ENCODE measurements at regions not wholly inside any gene's neighbourhood (a gene's known extent, or its start where the extent isn't known, plus 50 kb on each side); places are given as distances from the start of the nearest gene placed in this dataset.

DNA sequence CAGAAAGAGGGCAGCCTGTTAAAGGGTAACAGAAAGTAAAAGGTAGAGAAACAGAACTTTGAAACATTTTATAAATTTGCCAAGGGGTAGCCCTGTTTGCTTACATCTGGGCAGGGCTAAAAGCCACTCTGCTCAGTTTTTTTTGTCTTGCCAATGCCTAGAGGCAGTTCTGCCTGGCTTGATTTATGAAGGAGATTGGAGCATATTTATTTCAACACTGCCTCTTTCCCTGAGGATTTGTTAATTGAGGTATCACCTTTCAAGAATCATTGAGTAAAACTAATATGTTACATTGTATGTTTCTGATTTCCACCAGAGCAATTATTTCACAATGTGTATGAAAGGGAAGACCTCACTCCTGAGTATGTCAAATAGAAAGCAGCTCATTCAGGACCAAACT lies 160.8 kb downstream of the GXYLT1 start:
- H3K27me3 ChIP-seq (ENCODE audit: control insufficient read depth, insufficient read depth, low read length): no peaks in the 10 kb centered on the region
- DNase-seq (ENCODE audit: low read depth, low spot score): no peak

DNA sequence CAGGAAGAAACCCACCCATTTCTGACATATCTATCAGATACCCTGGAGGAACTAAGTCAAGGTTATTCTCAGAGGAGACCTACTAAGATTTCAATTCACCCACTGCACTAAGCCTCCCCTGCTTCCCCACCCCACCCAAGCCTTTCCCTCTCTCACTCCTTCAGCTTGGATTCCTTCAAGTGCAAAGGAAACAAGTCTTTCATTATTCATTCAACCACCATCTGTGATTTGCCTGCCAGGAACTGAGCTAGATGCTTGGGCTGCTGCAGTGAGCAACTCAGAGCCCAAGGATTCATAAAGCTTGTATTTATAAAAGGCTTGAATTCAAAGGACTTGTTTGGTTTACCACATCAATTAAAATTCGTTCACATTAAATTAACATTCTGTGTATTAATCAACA lies 161.3 kb downstream of the GXYLT1 start:
- Histone ChIP-seq H3K36me3 (ENCODE audit: control insufficient read depth, insufficient read depth, low read length) (no peaks in the 10 kb centered on the region), H3K4me1 (ENCODE audit: control insufficient read depth, insufficient read depth, low read length) (no peaks in the 10 kb centered on the region), H3K9me3 (ENCODE audit: control insufficient read depth, insufficient read depth, low read length) (no peaks in the 10 kb centered on the region), H3K27me3 (ENCODE audit: control insufficient read depth, insufficient read depth, low read length) (no peaks in the 10 kb centered on the region), H3K27ac (ENCODE audit: low read length) (no peak overlapping the region), H3K4me3 (ENCODE audit: low read length) (no peak overlapping the region)
- WGBS (ENCODE audit: insufficient coverage, insufficient read length): no CpG with 5 or more reads among the region's 1 CpG
- DNase-seq (ENCODE audit: low read depth, low spot score): no peak

More for the DNA sequence above, 160.8 kb downstream of the GXYLT1 start:
- Histone ChIP-seq H3K9me3 (ENCODE audit: control insufficient read depth, insufficient read depth, low read length) (no peaks in the 10 kb centered on the region), H3K36me3 (ENCODE audit: control insufficient read depth, insufficient read depth, low read length) (no peaks in the 10 kb centered on the region), H3K4me3 (ENCODE audit: low read length) (no peak overlapping the region), H3K4me1 (ENCODE audit: control insufficient read depth, insufficient read depth, low read length) (no peaks in the 10 kb centered on the region), H3K27ac (ENCODE audit: low read length) (no peak overlapping the region)

- H3K27ac ChIP-seq (ENCODE audit: low read length): no peak overlapping the region
- WGBS (ENCODE audit: insufficient coverage, insufficient read length): no CpG with 5 or more reads among the region's 1 CpG
- H3K27me3 ChIP-seq (ENCODE audit: control insufficient read depth, insufficient read depth, low read length): no peaks in the 10 kb centered on the region
- no peaks in the 10 kb centered on the region for H3K9me3 ChIP-seq (ENCODE audit: control insufficient read depth, insufficient read depth, low read length)
- no peak overlapping the region for H3K4me3 ChIP-seq (ENCODE audit: low read length)
- DNase-seq (ENCODE audit: low read depth, low spot score): no peak
- H3K4me1 ChIP-seq (ENCODE audit: control insufficient read depth, insufficient read depth, low read length): no peaks in the 10 kb centered on the region
- H3K36me3 ChIP-seq (ENCODE audit: control insufficient read depth, insufficient read depth, low read length): no peaks in the 10 kb centered on the region
Measured at GRCh38 chr12:41981758-41982157, 162.9 kb downstream of the GXYLT1 start.

- H3K9me3 ChIP-seq (ENCODE audit: control insufficient read depth, insufficient read depth, low read length): no peaks in the 10 kb centered on the region
- no peaks in the 10 kb centered on the region for H3K36me3 ChIP-seq (ENCODE audit: control insufficient read depth, insufficient read depth, low read length)
- no peak overlapping the region for H3K27ac ChIP-seq (ENCODE audit: low read length)
- no peak overlapping the region for H3K4me3 ChIP-seq (ENCODE audit: low read length)
- H3K4me1 ChIP-seq (ENCODE audit: control insufficient read depth, insufficient read depth, low read length): no peaks in the 10 kb centered on the region
- no CpG with 5 or more reads among the region's 2 CpGs for WGBS (ENCODE audit: insufficient coverage, insufficient read length)
- no peaks in the 10 kb centered on the region for H3K27me3 ChIP-seq (ENCODE audit: control insufficient read depth, insufficient read depth, low read length)
- no peak for DNase-seq (ENCODE audit: low read depth, low spot score)
Measured at GRCh38 chr12:41981013-41981412, 163.7 kb downstream of the GXYLT1 start.

GRCh38 chr12:41980390-41980789 lies 164.3 kb downstream of the GXYLT1 start:
- no peaks in the 10 kb centered on the region for H3K27me3 ChIP-seq (ENCODE audit: control insufficient read depth, insufficient read depth, low read length)
- WGBS (ENCODE audit: insufficient coverage, insufficient read length): no CpG with 5 or more reads among the region's 1 CpG

DNA sequence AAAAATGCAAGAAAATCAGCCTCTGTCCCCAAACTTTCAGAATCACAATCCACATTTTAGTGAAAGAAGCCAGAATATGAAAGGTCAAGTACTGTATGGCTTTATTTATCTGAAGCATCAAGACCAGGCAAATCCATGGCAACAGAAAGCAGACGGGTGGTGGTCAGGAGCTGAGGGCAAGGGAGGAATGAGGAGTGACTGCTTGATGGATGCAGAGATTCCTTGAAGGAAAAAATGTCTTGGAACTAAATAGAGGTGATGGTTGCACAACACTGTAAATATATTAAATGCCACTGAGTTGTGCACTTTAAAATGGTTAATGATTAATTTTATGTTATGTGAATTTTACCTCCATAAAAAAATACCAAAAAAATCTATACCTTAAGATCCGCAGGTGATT lies 165.1 kb downstream of the GXYLT1 start:
- no peak overlapping the region for H3K4me3 ChIP-seq (ENCODE audit: low read length)
- no CpG with 5 or more reads among the region's 2 CpGs for WGBS (ENCODE audit: insufficient coverage, insufficient read length)

More at GRCh38 chr12:41980390-41980789, 164.3 kb downstream of the GXYLT1 start:
- no peak for DNase-seq (ENCODE audit: low read depth, low spot score)
- no peaks in the 10 kb centered on the region for H3K9me3 ChIP-seq (ENCODE audit: control insufficient read depth, insufficient read depth, low read length)
- no peak overlapping the region for H3K27ac ChIP-seq (ENCODE audit: low read length)
- H3K36me3 ChIP-seq (ENCODE audit: control insufficient read depth, insufficient read depth, low read length): no peaks in the 10 kb centered on the region
- H3K4me3 ChIP-seq (ENCODE audit: low read length): no peak overlapping the region
- no peaks in the 10 kb centered on the region for H3K4me1 ChIP-seq (ENCODE audit: control insufficient read depth, insufficient read depth, low read length)

DNA sequence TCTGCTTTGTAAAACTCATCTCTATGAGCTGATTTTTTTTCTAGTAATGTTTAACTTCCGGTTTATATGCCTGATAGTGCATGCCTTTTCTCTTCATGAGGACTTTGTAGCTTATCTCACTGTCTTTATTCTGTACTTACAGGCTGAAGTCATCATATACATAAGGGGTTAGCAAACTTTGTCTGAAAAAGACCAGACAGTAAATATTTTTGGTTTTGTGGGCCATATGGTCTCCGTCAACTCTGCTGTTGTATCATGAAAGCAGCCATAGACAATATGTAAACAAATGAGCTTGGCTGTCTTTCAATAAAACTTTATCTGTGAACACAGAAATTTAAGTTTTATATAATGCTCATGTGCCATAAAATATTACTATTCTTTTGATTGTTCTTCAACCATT lies 172.1 kb downstream of the GXYLT1 start:
- no peaks in the 10 kb centered on the region for H3K36me3 ChIP-seq (ENCODE audit: control insufficient read depth, insufficient read depth, low read length)
- no CpG with 5 or more reads among the region's 2 CpGs for WGBS (ENCODE audit: insufficient coverage, insufficient read length)
- no peaks in the 10 kb centered on the region for H3K27me3 ChIP-seq (ENCODE audit: control insufficient read depth, insufficient read depth, low read length)
- H3K9me3 ChIP-seq (ENCODE audit: control insufficient read depth, insufficient read depth, low read length): no peaks in the 10 kb centered on the region
- 0 out of 2 replicates have a peak, but pooled peaks cover 1% of the 10 kb centered on the region for H3K4me1 ChIP-seq (ENCODE audit: control insufficient read depth, insufficient read depth, low read length)
- DNase-seq (ENCODE audit: low read depth, low spot score): no peak
- no peak overlapping the region for H3K27ac ChIP-seq (ENCODE audit: low read length)
- no peak overlapping the region for H3K4me3 ChIP-seq (ENCODE audit: low read length)

More for the DNA sequence above, 165.1 kb downstream of the GXYLT1 start:
- DNase-seq (ENCODE audit: low read depth, low spot score): no peak
- Histone ChIP-seq H3K9me3 (ENCODE audit: control insufficient read depth, insufficient read depth, low read length) (no peaks in the 10 kb centered on the region), H3K36me3 (ENCODE audit: control insufficient read depth, insufficient read depth, low read length) (no peaks in the 10 kb centered on the region), H3K27me3 (ENCODE audit: control insufficient read depth, insufficient read depth, low read length) (no peaks in the 10 kb centered on the region), H3K27ac (ENCODE audit: low read length) (no peak overlapping the region), H3K4me1 (ENCODE audit: control insufficient read depth, insufficient read depth, low read length) (no peaks in the 10 kb centered on the region)

DNA sequence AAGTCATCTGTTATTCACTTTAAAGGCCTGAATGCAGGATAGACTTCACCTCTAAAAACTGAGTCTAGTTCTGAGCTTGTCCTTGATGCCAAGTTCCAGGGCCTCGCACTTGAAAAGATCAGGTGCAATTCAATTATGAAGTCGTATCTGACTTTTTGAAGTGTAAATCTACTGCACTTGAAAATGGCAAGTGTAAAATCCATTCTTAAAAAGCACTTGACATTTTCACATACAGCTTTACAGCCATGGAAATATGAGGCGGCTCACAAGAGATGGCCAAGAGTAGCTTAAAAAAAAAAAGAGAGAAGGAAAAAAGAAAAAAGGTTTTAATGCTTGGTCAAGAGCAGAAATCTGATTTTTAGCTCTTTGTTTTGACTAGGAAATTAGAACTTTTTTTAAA lies 172.5 kb downstream of the GXYLT1 start:
- 0 out of 2 replicates have a peak, but pooled peaks cover 1% of the 10 kb centered on the region for H3K4me1 ChIP-seq (ENCODE audit: control insufficient read depth, insufficient read depth, low read length)
- H3K27ac ChIP-seq (ENCODE audit: low read length): no peak overlapping the region
- H3K9me3 ChIP-seq (ENCODE audit: control insufficient read depth, insufficient read depth, low read length): no peaks in the 10 kb centered on the region
- no peak overlapping the region for H3K4me3 ChIP-seq (ENCODE audit: low read length)
- no peaks in the 10 kb centered on the region for H3K27me3 ChIP-seq (ENCODE audit: control insufficient read depth, insufficient read depth, low read length)
- no peak for DNase-seq (ENCODE audit: low read depth, low spot score)
- WGBS (ENCODE audit: insufficient coverage, insufficient read length): no CpG with 5 or more reads among the region's 3 CpGs
- H3K36me3 ChIP-seq (ENCODE audit: control insufficient read depth, insufficient read depth, low read length): no peaks in the 10 kb centered on the region

- Histone ChIP-seq H3K27me3 (ENCODE audit: control insufficient read depth, insufficient read depth, low read length) (no peaks in the 10 kb centered on the region), H3K9me3 (ENCODE audit: control insufficient read depth, insufficient read depth, low read length) (no peaks in the 10 kb centered on the region), H3K4me1 (ENCODE audit: control insufficient read depth, insufficient read depth, low read length) (0 out of 2 replicates have a peak, but pooled peaks cover 1% of the 10 kb centered on the region), H3K36me3 (ENCODE audit: control insufficient read depth, insufficient read depth, low read length) (no peaks in the 10 kb centered on the region), H3K4me3 (ENCODE audit: low read length) (no peak overlapping the region), H3K27ac (ENCODE audit: low read length) (no peak overlapping the region)
- no peak for DNase-seq (ENCODE audit: low read depth, low spot score)
- no CpG with 5 or more reads among the region's 2 CpGs for WGBS (ENCODE audit: insufficient coverage, insufficient read length)
Measured at GRCh38 chr12:41970744-41971143, 173.9 kb downstream of the GXYLT1 start.

- no peaks in the 10 kb centered on the region for H3K36me3 ChIP-seq (ENCODE audit: control insufficient read depth, insufficient read depth, low read length)
- H3K4me3 ChIP-seq (ENCODE audit: low read length): no peak overlapping the region
Measured at GRCh38 chr12:41968599-41968998, 176.1 kb downstream of the GXYLT1 start.

DNA sequence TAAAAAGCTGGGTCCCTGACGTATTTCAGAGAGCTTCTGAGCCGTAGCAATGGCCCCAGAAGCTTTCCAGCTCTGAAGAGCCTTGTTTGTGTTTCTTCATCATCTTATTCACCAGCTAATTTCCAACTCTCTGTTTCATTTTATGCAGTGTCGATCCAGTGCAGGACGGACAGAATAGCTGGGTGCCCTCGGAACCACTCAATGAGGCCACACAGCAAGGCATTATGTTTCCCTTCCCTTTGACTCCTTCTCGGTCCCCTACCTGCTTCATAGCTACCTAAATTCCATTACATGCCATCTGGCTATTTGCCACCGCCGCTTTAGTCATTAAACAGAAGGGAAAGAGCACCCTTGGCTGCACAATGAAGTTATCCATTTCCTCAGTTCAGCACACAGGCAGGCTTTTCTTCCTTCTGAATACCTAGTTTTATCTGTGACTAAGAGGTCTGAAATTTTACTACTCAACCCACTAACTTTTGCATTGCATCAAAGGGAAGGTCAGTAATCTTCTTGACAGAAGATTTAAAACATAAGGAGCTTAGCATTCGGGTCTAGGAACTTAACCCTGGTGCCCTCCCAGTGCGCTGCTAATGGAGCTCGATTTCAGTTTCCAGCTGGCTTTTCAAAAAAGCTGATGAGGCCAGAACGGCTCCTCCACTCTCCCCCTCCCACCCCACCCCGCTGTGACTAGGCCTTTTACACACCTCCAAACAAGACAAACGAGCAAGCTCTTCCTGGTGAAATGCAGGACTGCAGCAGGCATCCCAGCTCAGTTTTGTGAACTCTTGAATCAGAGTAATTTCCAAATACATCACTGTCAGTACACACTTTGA lies 176.8 kb downstream of the GXYLT1 start:
- Histone ChIP-seq H3K27me3 (ENCODE audit: control insufficient read depth, insufficient read depth, low read length) (no peaks in the 10 kb centered on the region), H3K9me3 (ENCODE audit: control insufficient read depth, insufficient read depth, low read length) (no peaks in the 10 kb centered on the region), H3K27ac (ENCODE audit: low read length) (no peak overlapping the region), H3K4me3 (ENCODE audit: low read length) (no peak overlapping the region), H3K36me3 (ENCODE audit: control insufficient read depth, insufficient read depth, low read length) (no peaks in the 10 kb centered on the region), H3K4me1 (ENCODE audit: control insufficient read depth, insufficient read depth, low read length) (0 out of 2 replicates have a peak, but pooled peaks cover 1% of the 10 kb centered on the region)
- WGBS (ENCODE audit: insufficient coverage, insufficient read length): no CpG with 5 or more reads among the region's 14 CpGs
- DNase-seq (ENCODE audit: low read depth, low spot score): peak; percentile 25

More at GRCh38 chr12:41968599-41968998, 176.1 kb downstream of the GXYLT1 start:
- Histone ChIP-seq H3K27ac (ENCODE audit: low read length) (no peak overlapping the region), H3K27me3 (ENCODE audit: control insufficient read depth, insufficient read depth, low read length) (no peaks in the 10 kb centered on the region), H3K9me3 (ENCODE audit: control insufficient read depth, insufficient read depth, low read length) (no peaks in the 10 kb centered on the region), H3K4me1 (ENCODE audit: control insufficient read depth, insufficient read depth, low read length) (0 out of 2 replicates have a peak, but pooled peaks cover 1% of the 10 kb centered on the region)
- DNase-seq (ENCODE audit: low read depth, low spot score): no peak
